GM21786 (cell line): ENCODE measurements at regions not wholly inside any gene's neighbourhood (a gene's known extent, or its start where the extent isn't known, plus 50 kb on each side); places are given as distances from the start of the nearest gene placed in this dataset.
"Not testable (repeated sequence)": the region's sequence is repeated elsewhere in the genome, so short reads cannot be mapped to it uniquely, and the experiment has no call there.

ENCODE experiments used
- ATAC-seq: cut with Tn5 transposase; IDR thresholded peaks from one replicate; pipeline ENCODE4 v1.9.1; 2021; ENCODE audit not compliant: unreplicated experiment

- not testable (repeated sequence) for ATAC-seq
Observed at GRCh38 chr2:12472265-12472664, 244.5 kb upstream of the TRIB2 start.

GRCh38 chr2:12478151-12479064 is 238.3 kb upstream of the TRIB2 start:
- no peak for ATAC-seq

GRCh38 chr2:12479065-12479601 is 237.6 kb upstream of the TRIB2 start:
- ATAC-seq: no peak

- no peak for ATAC-seq
Observed at GRCh38 chr2:12484536-12485115, 232.1 kb upstream of the TRIB2 start.

DNA sequence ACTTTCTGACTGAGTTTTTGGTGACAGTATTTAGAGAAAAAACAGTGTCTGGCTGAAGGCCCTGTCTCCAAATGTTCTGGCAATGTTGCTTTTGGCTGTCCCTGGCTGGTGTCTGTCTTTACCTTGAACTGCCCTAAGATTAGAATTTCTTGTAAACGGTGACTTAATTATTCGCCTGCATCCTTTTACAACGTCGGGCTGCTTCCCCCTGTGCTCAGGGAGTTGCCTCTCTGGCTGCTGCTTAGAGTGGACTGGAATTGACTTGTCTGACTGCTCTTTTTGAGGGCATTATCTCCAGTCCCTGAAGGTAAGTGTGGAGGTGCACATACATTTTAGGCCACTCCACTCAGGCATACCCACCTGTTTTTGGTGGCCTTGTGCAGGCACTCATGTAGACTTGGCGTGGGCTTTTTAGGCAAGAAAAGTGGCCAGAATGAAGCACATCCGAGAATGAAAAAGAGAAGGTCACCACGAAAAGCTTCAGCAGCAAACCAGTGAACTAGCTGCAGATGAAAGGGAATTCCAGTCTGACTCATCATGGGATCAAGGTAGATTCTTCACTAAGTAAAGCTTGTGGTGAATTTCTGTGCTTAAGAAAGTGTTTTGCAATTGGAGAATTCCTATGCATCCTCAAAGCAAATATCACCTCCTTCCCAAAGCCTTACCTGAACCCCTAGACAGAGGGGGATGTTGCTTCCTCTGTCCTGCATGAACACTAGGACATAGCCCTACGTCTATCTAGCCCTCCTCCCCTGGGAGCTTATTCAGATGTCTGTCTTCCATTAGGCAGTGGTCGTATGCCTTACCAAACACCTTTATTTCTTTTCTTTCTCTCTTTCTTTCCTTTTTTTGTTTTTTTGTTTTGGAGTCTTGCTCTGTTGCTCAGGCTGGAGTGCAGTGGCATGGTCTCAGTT is 230.3 kb upstream of the TRIB2 start:
- no peak for ATAC-seq

DNA sequence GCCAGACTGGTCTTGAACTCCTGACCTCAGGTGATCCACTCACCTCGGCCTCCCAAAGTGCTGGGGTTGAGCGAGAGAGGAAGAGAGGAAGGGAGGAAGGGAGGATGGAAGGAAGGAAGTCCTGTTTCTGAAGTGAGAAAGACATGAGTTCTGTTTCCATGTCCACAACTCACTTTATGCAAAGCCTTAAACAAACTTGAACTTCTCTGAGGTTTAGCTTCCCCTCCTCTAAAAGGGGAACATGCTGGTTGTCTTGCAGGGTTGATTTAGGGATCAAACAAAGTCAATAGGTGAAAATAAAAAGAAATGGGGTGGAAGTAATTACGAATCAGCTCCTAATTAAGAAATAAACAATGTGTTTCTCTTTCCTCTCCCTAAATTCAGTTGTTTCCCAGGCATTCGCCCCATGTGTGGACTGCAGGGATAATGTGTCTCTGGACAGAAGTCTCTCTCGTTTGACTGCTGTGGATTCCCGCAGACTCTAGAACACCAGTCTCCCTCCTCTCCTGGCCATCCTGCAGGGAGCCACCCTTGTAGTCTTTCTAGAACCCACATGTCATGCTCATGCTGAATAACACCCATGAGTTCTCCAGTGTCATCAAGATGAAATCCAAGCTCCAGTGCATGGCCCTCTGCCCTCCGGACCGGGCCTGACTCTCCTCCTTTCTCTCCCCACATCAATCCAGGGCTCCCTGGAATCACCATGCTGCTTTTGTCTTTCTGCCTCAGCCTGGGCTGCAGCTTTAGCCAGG is 229.3 kb upstream of the TRIB2 start:
- ATAC-seq: no peak

- ATAC-seq: no peak
Observed at GRCh38 chr2:12488352-12489318, 228.1 kb upstream of the TRIB2 start.

- ATAC-seq: no peak
Observed at GRCh38 chr2:12490641-12491040, 226.1 kb upstream of the TRIB2 start.

DNA sequence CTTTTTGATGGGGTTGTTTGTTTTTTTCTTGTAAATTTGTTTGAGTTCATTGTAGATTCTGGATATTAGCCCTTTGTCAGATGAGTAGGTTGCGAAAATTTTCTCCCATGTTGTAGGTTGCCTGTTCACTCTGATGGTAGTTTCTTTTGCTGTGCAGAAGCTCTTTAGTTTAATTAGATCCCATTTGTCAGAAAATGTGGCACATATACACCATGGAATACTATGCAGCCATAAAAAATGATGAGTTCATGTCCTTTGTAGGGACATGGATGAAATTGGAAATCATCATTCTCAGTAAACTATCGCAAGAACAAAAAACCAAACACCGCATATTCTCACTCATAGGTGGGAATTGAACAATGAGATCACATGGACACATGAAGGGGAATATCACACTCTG is 224.4 kb upstream of the TRIB2 start:
- ATAC-seq: not testable (repeated sequence)

DNA sequence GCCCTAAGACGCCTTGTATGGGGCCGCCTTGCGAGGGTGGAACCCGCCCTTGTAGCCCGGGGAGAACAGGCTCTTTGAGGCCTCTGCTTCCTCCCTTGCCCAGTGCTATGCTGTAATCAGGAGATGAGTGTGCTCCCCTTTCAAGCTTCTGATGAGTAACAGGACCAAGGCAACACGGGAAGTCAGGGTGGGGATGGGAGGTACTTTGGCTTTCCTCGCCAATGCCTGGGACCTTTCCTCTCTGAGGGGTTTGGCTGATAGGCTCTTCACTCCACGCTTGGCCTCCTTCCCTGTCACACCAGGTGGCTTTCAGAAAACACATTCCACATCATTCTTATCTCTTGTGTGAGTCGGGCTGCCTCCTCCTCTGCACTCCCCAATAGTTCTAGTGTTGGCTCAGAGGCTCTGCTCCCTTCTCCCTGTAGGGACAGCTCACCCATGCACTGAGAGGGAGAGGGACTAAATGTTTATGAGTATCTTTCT is 223.7 kb upstream of the TRIB2 start:
- ATAC-seq: no peak

DNA sequence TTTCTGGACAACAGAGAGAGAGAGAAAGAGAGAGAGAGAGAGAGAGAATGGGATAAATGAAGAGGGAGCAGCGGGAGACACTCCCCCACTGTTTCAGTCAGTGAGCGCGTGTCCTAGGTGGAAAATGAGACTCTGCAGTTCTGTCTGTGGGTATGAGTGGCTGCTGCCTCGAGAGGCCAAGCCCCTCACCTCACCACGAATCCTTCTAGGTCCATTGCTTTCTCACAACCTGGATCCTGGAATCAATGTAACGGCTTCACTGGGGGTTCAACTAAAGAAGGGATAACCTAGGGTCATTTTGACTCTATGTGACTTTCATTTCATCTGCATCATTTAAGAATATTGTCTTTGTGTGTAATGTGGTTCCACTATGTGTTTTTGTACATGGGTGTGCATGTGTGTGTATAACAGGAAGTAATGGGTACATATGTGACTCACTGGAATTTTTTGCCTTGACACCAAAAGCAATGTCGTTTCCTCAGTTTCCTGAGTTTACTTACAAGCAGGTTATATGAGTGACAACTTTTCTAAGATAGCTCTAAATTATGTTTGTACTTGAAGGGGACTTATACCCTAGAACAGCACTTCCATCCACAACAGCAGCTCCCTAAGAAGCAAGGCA is 221.4 kb upstream of the TRIB2 start:
- no peak for ATAC-seq

DNA sequence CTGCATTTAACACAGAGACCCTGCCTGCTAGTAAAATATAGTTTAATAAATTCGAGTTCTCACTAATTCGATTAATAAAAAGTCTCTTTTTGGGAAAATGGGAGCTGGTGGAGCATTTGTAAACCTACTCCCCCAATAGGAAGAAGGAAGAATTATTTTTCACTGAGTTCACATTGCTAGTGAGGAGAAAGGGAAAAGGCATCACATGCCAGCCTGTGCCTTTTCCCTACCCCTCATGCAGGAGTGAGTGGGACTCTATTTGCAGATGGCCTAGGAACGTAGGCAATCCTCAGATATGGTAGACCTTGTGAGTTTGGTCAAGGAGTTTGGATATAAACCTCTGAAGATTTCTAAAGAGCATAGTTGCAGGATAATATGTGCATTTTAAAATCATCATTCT is 218.4 kb upstream of the TRIB2 start:
- ATAC-seq: no peak

- no peak for ATAC-seq
Observed at GRCh38 chr2:12498704-12499103, 218.0 kb upstream of the TRIB2 start.

DNA sequence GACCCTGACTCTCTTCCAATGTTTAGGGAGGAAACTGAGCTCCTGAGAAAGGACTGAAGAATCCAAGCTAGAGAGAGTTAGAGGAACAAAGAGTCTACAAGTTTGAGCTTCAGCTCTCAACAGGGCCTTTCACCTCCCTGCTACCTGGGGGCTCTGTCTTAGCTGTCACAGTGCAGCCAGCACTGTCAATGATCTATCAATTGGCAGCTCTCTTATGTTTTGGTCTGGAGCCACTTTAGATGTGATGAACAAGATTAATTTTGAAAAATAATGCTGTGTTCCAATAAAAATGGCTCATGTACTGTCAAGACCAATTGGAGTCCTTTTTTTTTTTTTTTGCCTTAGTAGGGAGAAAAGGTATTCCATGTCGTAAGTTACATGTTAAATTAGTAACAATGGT is 215.8 kb upstream of the TRIB2 start:
- no peak for ATAC-seq

GRCh38 chr2:12501469-12502158 is 215.1 kb upstream of the TRIB2 start:
- ATAC-seq: peak; percentile 90

- no peak for ATAC-seq
Observed at GRCh38 chr2:12502759-12503158, 214.0 kb upstream of the TRIB2 start.

GRCh38 chr2:12504443-12504842 is 212.3 kb upstream of the TRIB2 start:
- ATAC-seq: peak; percentile 35

DNA sequence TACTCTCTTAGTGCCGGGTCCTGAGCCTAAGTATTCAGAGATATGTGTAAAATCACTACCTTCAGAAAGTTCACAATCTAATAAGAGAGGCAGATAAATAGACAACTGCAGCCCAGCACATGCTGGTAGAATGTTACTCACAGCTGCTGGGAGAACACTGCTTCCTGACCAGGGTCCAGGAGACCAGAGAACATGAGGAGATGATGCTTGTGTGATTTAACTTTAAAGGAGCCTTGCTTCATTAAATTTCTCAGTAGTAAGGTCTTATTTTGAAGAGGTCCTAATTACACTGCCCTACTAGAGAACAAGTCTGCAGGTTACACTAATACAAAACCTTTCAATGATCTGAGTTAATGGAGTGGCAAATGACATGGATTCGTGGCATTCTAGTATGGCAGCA is 209.9 kb upstream of the TRIB2 start:
- no peak for ATAC-seq
